Neural progenitor cell (in vitro differentiated cells): ENCODE measurements at regions not wholly inside any gene's neighbourhood (a gene's known extent, or its start where the extent isn't known, plus 50 kb on each side); places are given as distances from the start of the nearest gene placed in this dataset.

Experiments used
- CTCF ChIP-seq: fragments of 200-600 bp; sonication (generic); IDR thresholded peaks from 2 replicates; pipeline ENCODE4 v1.5.1; 2017; ENCODE audit warnings: antibody characterized with exemption, mild to moderate bottlenecking
- EZH2 ChIP-seq: fragments of 200-600 bp; sonication (generic); IDR thresholded peaks from 2 replicates; pipeline ENCODE4 v1.6.1; 2017; ENCODE audit warnings: antibody characterized with exemption, mild to moderate bottlenecking, moderate library complexity
- EZH2phosphoT487 ChIP-seq: fragments of 200-600 bp; sonication (generic); IDR thresholded peaks from 2 replicates; pipeline ENCODE4 v1.6.1; 2017; ENCODE audit warnings: antibody characterized with exemption

DNA sequence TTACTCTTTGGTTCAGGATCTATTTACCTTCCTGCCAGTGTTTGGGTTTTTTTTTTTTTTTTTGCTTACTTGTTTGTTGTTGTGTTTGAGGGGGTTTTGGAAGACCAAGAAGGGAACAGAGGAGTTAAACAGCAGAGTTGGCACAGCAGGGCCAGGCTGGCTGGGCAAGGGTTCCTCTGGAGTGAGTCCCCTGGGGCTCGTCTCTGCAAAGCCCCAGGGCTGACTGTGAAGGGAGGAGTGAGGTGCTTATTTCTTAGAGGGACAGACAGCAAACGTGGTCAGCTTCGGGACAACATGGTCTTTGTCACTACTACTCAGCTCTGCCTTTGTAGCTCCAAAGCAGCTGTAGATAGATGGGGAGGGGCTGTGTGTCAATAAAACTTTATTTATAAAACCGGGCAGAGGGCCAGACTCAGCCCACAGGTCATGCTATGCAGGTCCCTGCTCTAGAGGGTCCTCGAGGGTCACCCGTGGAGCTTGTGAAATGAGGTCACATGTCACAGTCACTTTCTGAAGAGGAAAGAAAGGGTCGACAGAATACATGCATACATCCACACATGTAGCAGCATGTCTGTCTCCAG is 1404.7 kb downstream of the BRD1 start:
- TF ChIP-seq CTCF (no peak), EZH2 (no peak), EZH2phosphoT487 (no peak)
